ENCODE measurements at regions not wholly inside any gene's neighbourhood (a gene's known extent, or its start where the extent isn't known, plus 50 kb on each side); places are given as distances from the start of the nearest gene placed in this dataset.

- no peak for TF ChIP-seq CTCF (IDR thresholded peaks at IDR 0.05; ENCODE audit: low read depth, low read length)
Observed at GRCh38 chr14:35979531-35979930, 153.4 kb downstream of the BRMS1L start.

GRCh38 chr14:35978561-35978960 lies 152.4 kb downstream of the BRMS1L start:
- ChIA-PET CTCF (no interaction called here), POLR2A (no interaction called here)
- Histone ChIP-seq H3K27ac (ENCODE audit: low read depth, low read length) (no peak overlapping the region), H3K4me3 (ENCODE audit: low read depth, low read length) (no peak overlapping the region), H3K9me3 (ENCODE audit: control insufficient read depth, insufficient read depth, low read length) (no peaks in the 10 kb centered on the region), H3K27me3 (ENCODE audit: control insufficient read depth, insufficient read depth, low read length) (no peaks in the 10 kb centered on the region)
- DNase-seq (ENCODE audit: low read depth, low spot score): no peak
- TF ChIP-seq CTCF (IDR thresholded peaks at IDR 0.05; ENCODE audit: low read depth, low read length): no peak

More at GRCh38 chr14:35979531-35979930, 153.4 kb downstream of the BRMS1L start:
- CTCF ChIA-PET: no interaction called here
- H3K27ac ChIP-seq (ENCODE audit: low read depth, low read length): no peak overlapping the region
- H3K9me3 ChIP-seq (ENCODE audit: control insufficient read depth, insufficient read depth, low read length): no peaks in the 10 kb centered on the region
- no peaks in the 10 kb centered on the region for H3K27me3 ChIP-seq (ENCODE audit: control insufficient read depth, insufficient read depth, low read length)
- H3K4me3 ChIP-seq (ENCODE audit: low read depth, low read length): no peak overlapping the region
- no peak for DNase-seq (ENCODE audit: low read depth, low spot score)
- POLR2A ChIA-PET: no interaction called here

GRCh38 chr14:35975814-35976213 lies 149.7 kb downstream of the BRMS1L start:
- TF ChIP-seq CTCF (IDR thresholded peaks at IDR 0.05; ENCODE audit: low read depth, low read length): no peak
- no peak for DNase-seq (ENCODE audit: low read depth, low spot score)
- Histone ChIP-seq H3K27ac (ENCODE audit: low read depth, low read length) (no peak overlapping the region), H3K27me3 (ENCODE audit: control insufficient read depth, insufficient read depth, low read length) (no peaks in the 10 kb centered on the region), H3K9me3 (ENCODE audit: control insufficient read depth, insufficient read depth, low read length) (no peaks in the 10 kb centered on the region), H3K4me3 (ENCODE audit: low read depth, low read length) (no peak overlapping the region)
- ChIA-PET POLR2A (no interaction called here), CTCF (no interaction called here)

GRCh38 chr14:35973770-35974169 lies 147.6 kb downstream of the BRMS1L start:
- DNase-seq (ENCODE audit: low read depth, low spot score): no peak
- no peak overlapping the region for H3K4me3 ChIP-seq (ENCODE audit: low read depth, low read length)
- POLR2A ChIA-PET: no interaction called here
- CTCF ChIA-PET: interaction anchor here (0.7 kb wide), 1 partner anchor 582 kb away, joined by 5 read pairs; no protein-coding TSS in a partner anchor
- no peaks in the 10 kb centered on the region for H3K9me3 ChIP-seq (ENCODE audit: control insufficient read depth, insufficient read depth, low read length)
- no peaks in the 10 kb centered on the region for H3K27me3 ChIP-seq (ENCODE audit: control insufficient read depth, insufficient read depth, low read length)
- H3K27ac ChIP-seq (ENCODE audit: low read depth, low read length): no peak overlapping the region
- no peak for TF ChIP-seq CTCF (IDR thresholded peaks at IDR 0.05; ENCODE audit: low read depth, low read length)

- Histone ChIP-seq H3K27me3 (ENCODE audit: control insufficient read depth, insufficient read depth, low read length) (no peaks in the 10 kb centered on the region), H3K4me3 (ENCODE audit: low read depth, low read length) (no peak overlapping the region), H3K9me3 (ENCODE audit: control insufficient read depth, insufficient read depth, low read length) (no peaks in the 10 kb centered on the region), H3K27ac (ENCODE audit: low read depth, low read length) (no peak overlapping the region)
- DNase-seq (ENCODE audit: low read depth, low spot score): no peak
- TF ChIP-seq CTCF (IDR thresholded peaks at IDR 0.05; ENCODE audit: low read depth, low read length): no peak
- ChIA-PET POLR2A (no interaction called here), CTCF (no interaction called here)
Observed at GRCh38 chr14:35971965-35972630, 146.0 kb downstream of the BRMS1L start.

Measured in AG04450 (cell line).